GM18505 (cell line): ENCODE measurements at regions not wholly inside any gene's neighbourhood (a gene's known extent, or its start where the extent isn't known, plus 50 kb on each side); places are given as distances from the start of the nearest gene placed in this dataset.

Source experiments
- ATAC-seq: cut with Tn5 transposase; IDR thresholded peaks from one replicate; pipeline ENCODE4 v1.9.1; 2021; ENCODE audit not compliant: unreplicated experiment
- POLR2A ChIP-seq: IDR thresholded peaks from 4 replicates; pipeline ENCODE4 v1.6.1; 2011; ENCODE audit warnings: borderline replicate concordance; ENCODE audit not compliant: insufficient read depth, insufficient read length; ENCODE audit errors: extremely low read depth

GRCh38 chr9:119429302-119429701 lies 60.1 kb upstream of the BRINP1 start:
- TF ChIP-seq POLR2A, result no peak
- ATAC-seq, result no peak

- ATAC-seq, result no peak
- TF ChIP-seq POLR2A, result no peak
These were observed 51.0 kb upstream of the BRINP1 start for GRCh38 chr9:119420231-119420630.
